ENCODE measurements at regions not wholly inside any gene's neighbourhood (a gene's known extent, or its start where the extent isn't known, plus 50 kb on each side); places are given as distances from the start of the nearest gene placed in this dataset.

- TF ChIP-seq CTCF (IDR thresholded peaks at IDR 0.05; ENCODE audit: poor library complexity, severe bottlenecking), result no peak
- no peak for TF ChIP-seq POLR2AphosphoS5 (IDR thresholded peaks at IDR 0.05)
- TF ChIP-seq MXI1 (conservative IDR thresholded peaks at IDR 0.05; ENCODE audit: poor library complexity, severe bottlenecking), result no peak
- no peak for TF ChIP-seq EP300 (conservative IDR thresholded peaks at IDR 0.05; ENCODE audit: poor library complexity, severe bottlenecking)
- TF ChIP-seq EZH2 (IDR thresholded peaks at IDR 0.05; ENCODE audit: borderline replicate concordance, insufficient read depth, low read length, poor library complexity, severe bottlenecking), result no peak
- TF ChIP-seq TAF1 (IDR thresholded peaks at IDR 0.05; ENCODE audit: low read depth), result no peak
- TF ChIP-seq, protein P1, sequence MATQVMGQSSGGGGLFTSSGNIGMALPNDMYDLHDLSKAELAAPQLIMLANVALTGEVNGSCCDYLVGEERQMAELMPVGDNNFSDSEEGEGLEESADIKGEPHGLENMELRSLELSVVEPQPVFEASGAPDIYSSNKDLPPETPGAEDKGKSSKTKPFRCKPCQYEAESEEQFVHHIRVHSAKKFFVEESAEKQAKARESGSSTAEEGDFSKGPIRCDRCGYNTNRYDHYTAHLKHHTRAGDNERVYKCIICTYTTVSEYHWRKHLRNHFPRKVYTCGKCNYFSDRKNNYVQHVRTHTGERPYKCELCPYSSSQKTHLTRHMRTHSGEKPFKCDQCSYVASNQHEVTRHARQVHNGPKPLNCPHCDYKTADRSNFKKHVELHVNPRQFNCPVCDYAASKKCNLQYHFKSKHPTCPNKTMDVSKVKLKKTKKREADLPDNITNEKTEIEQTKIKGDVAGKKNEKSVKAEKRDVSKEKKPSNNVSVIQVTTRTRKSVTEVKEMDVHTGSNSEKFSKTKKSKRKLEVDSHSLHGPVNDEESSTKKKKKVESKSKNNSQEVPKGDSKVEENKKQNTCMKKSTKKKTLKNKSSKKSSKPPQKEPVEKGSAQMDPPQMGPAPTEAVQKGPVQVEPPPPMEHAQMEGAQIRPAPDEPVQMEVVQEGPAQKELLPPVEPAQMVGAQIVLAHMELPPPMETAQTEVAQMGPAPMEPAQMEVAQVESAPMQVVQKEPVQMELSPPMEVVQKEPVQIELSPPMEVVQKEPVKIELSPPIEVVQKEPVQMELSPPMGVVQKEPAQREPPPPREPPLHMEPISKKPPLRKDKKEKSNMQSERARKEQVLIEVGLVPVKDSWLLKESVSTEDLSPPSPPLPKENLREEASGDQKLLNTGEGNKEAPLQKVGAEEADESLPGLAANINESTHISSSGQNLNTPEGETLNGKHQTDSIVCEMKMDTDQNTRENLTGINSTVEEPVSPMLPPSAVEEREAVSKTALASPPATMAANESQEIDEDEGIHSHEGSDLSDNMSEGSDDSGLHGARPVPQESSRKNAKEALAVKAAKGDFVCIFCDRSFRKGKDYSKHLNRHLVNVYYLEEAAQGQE (IDR thresholded peaks at IDR 0.05; ENCODE audit: borderline replicate concordance), result no peak
Measured at GRCh38 chr13:58379221-58379620, 747.7 kb downstream of the PCDH17 start.
